DMS 273 treated with DMSO at 0.1 percent for 48 hours (cell line): ENCODE measurements at regions not wholly inside any gene's neighbourhood (a gene's known extent, or its start where the extent isn't known, plus 50 kb on each side); places are given as distances from the start of the nearest gene placed in this dataset.

Experiments
- DNase-seq: peaks from one replicate; lab custom pipeline; 2025; lab: John Stamatoyannopoulos, UW

GRCh38 chr10:78566284-78567111 lies 502.3 kb upstream of the ZMIZ1 start:
- DNase-seq: no peak

DNA sequence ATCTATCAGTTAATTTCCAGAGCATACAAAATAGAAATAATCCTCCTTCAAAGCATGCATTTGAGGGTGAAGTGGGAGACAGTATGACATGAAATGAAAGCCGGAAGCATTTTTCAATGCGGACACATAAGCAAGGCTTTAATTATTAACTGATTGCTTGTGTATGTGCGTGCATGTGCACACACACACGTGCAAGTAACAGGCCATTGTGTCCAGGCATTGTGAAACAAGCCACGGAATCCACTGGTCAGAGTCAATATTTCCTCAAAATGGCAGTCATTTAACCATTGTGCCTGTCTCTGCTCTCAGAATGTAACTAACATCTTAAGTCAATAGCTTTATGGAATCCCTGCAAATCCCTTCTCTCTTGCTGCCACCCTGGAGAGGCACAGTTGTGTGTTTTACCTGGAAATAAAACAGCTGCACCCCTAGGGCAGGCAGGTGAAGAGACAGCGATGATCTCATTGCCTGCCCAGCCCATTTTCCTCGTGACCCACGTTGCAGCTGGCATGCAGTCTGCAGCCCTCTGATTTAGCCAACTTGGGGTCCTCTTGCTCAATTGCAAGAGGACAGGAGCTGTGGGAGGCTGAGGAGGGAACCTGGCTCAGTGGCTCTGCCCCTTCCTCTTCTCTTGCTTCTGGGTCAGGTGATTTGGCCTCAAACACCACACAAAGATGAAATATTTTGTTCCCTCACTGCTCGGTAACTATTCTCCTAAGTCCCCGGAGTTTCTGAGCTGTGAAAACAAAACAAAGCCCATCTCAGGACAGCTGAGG lies 500.9 kb upstream of the ZMIZ1 start:
- no peak for DNase-seq

- DNase-seq: no peak
Observed at GRCh38 chr10:78568620-78569019, 500.1 kb upstream of the ZMIZ1 start.

- no peak for DNase-seq
Observed at GRCh38 chr10:78570633-78571235, 498.0 kb upstream of the ZMIZ1 start.

- no peak for DNase-seq
Observed at GRCh38 chr10:78571286-78571685, 497.5 kb upstream of the ZMIZ1 start.

- DNase-seq: no peak
Observed at GRCh38 chr10:78571891-78572290, 496.9 kb upstream of the ZMIZ1 start.

DNA sequence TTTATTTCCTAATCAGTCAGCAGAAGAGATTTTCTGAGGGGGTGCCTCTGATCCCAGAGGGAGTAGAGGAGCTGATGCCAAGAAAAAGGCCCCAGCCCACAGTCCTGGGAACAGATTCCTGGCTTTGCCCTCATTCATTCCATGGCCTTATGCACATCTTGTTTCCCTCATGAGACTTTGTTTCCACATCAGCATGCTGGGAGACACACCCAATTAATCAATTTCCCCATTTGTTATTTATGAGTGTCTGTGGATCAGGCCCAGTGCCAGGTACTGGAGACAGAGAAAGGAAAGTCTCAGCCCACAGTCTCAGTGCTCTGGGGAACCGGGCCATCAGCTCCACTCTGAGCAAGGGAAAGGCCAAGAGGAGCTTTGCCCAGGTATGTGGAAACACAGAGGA lies 496.2 kb upstream of the ZMIZ1 start:
- DNase-seq: no peak

DNA sequence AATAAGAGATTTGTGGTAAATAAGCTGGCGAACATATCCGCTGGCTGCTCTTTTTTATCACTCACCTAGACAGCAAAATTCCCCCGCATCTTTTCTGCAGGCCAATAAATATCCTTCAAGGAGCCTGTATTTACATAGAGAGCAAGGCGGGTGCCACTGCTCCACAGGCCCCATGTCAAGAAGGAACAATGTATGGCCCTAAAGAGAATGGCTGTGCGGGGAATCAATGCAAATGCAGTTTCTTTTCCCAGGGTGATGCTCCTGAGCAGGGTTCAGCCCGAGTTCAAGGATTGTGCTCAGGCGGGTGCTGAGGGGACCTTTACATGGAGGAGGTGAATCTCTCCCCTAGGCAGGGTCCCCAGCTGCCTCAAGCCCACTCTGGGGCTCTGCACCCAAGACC lies 494.2 kb upstream of the ZMIZ1 start:
- no peak for DNase-seq

DNA sequence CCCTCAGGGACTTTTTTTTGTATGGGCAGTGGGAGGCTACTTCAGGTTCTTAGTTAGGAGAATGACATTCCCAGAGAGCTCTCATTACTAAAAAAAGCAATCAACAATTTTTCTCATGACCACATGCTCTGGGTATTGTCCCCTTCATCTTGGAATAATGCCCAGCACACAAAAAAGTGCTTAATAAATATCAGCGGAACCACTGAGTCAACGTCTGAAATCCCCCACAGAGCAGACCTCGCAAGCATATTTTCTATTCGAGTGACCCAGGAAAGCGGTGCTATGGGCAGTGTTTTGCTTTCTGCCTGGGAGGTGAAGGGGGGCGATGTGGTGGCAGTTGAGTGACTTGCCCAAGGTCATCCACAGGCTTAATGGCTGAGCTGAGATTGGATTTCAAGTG lies 493.4 kb upstream of the ZMIZ1 start:
- no peak for DNase-seq

- no peak for DNase-seq
Observed at GRCh38 chr10:78576276-78576675, 492.5 kb upstream of the ZMIZ1 start.

DNA sequence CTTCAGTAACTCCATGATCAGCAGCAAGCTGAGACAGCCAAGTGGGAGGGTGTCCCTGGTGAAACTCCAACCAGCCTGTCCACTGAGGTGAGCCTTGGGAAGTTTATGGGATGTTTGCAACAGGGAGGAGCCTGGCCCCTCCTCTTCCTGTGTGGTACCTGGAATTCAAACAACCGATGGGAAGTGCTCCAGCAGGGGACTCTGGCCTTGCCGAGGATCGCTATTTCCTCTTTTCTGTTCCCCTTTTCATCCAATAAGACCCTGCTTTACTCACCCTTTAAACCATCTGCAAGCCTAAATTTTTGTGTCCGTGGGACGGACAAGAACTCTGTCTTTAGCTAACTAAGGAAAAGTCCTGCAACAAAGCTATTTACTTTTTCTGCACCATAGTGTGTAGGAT lies 491.1 kb upstream of the ZMIZ1 start:
- no peak for DNase-seq

GRCh38 chr10:78578929-78579328 lies 489.8 kb upstream of the ZMIZ1 start:
- no peak for DNase-seq

- no peak for DNase-seq
Observed at GRCh38 chr10:78579576-78579975, 489.2 kb upstream of the ZMIZ1 start.

GRCh38 chr10:78579995-78580394 lies 488.8 kb upstream of the ZMIZ1 start:
- DNase-seq: no peak

- no peak for DNase-seq
Observed at GRCh38 chr10:78581133-78581694, 487.6 kb upstream of the ZMIZ1 start.

GRCh38 chr10:78582540-78582939 lies 486.2 kb upstream of the ZMIZ1 start:
- DNase-seq: no peak

DNA sequence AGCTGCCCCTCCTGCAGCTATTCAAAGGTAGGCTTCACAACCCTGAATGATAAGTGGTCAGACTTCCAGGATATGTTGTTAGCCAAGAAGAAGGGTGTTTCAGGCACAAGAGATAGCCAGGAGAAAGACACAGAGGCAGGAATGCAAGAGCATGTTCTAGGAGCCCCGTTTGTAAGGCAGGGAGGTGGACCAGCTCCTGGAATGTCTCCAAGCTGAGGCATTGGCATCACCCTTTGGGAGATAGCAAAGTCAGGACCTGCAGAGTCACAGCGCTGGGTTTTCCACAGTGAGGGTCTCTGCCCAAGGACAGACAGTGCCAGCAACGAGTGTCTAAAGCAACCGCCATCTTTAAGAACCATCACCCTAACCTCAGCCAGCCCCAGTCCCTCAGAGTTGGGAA lies 484.5 kb upstream of the ZMIZ1 start:
- DNase-seq: no peak

DNA sequence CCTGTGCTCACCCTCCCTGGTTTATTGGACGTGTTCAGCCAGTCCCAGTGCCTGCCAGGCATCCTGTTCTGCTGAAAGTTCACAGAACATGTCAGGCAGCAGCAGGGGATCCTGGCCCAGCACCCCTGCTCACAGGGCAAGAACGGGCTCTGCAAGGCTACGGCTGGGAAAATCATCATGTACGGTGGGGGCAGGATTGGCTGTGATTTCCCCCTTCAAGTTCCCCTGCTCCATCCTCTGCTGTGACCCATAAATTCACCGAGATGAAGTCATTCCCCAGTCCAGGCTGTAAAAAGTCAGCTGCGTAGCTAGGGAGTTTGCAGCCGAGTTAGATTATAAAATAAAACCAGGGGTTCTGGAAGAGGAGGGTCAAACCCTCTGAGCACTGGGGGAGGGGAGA lies 484.1 kb upstream of the ZMIZ1 start:
- DNase-seq: no peak

DNA sequence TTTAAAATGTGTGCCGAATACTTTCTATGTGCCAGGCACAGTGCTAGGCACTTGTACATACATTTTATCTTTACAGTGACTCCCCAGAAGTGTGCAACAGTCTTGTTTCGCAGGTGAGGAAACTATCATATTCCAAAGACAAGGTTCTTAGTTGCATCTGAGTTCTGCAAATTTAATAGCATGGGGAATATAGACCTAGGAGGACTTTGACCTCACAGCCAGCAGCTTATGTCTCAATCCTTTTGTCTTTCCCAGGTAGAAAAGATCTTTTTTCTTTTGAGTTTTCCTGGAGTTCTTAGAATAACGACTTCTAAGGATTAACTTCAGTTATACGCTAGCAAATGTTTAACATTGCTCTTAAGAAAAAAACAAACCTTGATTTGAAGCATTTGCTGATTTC lies 482.8 kb upstream of the ZMIZ1 start:
- no peak for DNase-seq

GRCh38 chr10:78588194-78588811 lies 480.5 kb upstream of the ZMIZ1 start:
- DNase-seq: no peak

GRCh38 chr10:78589687-78590086 lies 479.1 kb upstream of the ZMIZ1 start:
- no peak for DNase-seq

- DNase-seq: no peak
Observed at GRCh38 chr10:78591066-78591465, 477.7 kb upstream of the ZMIZ1 start.
